Gastrocnemius medialis (tissue), 4 donors: ENCODE measurements at regions not wholly inside any gene's neighbourhood (a gene's known extent, or its start where the extent isn't known, plus 50 kb on each side); places are given as distances from the start of the nearest gene placed in this dataset.

Experiments
- ATAC-seq, 2 donors: fragments of 150-250 bp; one replicate each; pipeline ENCODE4 v1.9.1; 2016
- DNase-seq, 2 donors: peaks; one replicate each; pipeline ENCODE4 v3.0.0-alpha.2; 2019
- H3K27ac ChIP-seq, 4 donors: fragments of 200-600 bp; sonication (generic); 1 replicate in 1 of 4; 2 replicates in 3 of 4; pipeline ENCODE4 v1.5.1; 2016 to 2018; ENCODE audit warnings: mild to moderate bottlenecking in 2 of 4, moderate library complexity in 1 of 4
- H3K27me3 ChIP-seq, 3 donors: fragments of 200-600 bp; sonication (generic) in 2 of 3; 1 replicate in 1 of 3; 2 replicates in 2 of 3; pipeline versions ENCODE4 v1.5.1 to v1.6.0; 2016 to 2019; ENCODE audit warnings: mild to moderate bottlenecking in 1 of 3, moderate library complexity in 1 of 3
- H3K36me3 ChIP-seq, 2 donors: fragments of 200-600 bp; sonication (generic) in 1 of 2; one replicate each; pipeline ENCODE4 v1.5.1; 2017 to 2018
- H3K4me1 ChIP-seq, 2 donors: fragments of 200-600 bp; sonication (generic) in 1 of 2; one replicate each; pipeline ENCODE4 v1.5.1; 2016 to 2017; ENCODE audit warnings: mild to moderate bottlenecking in 2 of 2
- H3K4me3 ChIP-seq, 4 donors: fragments of 200-600 bp; sonication (generic) in 3 of 4; 1 replicate in 1 of 4; 2 replicates in 3 of 4; pipeline ENCODE4 v1.5.1; 2016 to 2019; ENCODE audit warnings: mild to moderate bottlenecking in 2 of 4
- H3K9me3 ChIP-seq, 3 donors: fragments of 200-600 bp; sonication (generic) in 2 of 3; 1 replicate in 1 of 3; 2 replicates in 2 of 3; pipeline ENCODE4 v1.5.1; 2016 to 2019
- CTCF ChIP-seq, 5 experiments: fragments of 450-650 bp in 3 of 5; fragments of 200-600 bp in 2 of 5; sonication (generic) in 2 of 5; IDR thresholded peaks in 4 of 5; conservative IDR thresholded peaks in 1 of 5; 1 replicate in 4 of 5; 2 replicates in 1 of 5; pipeline ENCODE4 v1.5.1; 2016 to 2019; ENCODE audit warnings: antibody characterized with exemption in 5 of 5, mild to moderate bottlenecking in 3 of 5, moderate library complexity in 3 of 5
- POLR2A ChIP-seq, 2 donors: fragments of 450-650 bp; IDR thresholded peaks; one replicate each; pipeline ENCODE4 v1.6.1; 2017; ENCODE audit warnings: antibody characterized with exemption in 2 of 2, mild to moderate bottlenecking in 2 of 2, moderate library complexity in 2 of 2
- in situ Hi-C, 4 donors: fragments of 200-750 bp; cut with MboI; loops; one replicate each; pipeline versions ENCODE4 v1.15.0 to v1.8.0; 2017; ENCODE audit warnings: low sequenced_read_pairs in 4 of 4
- intact Hi-C: fragments of 100-400 bp; cut with DNase I; formaldehyde crosslinking; loops from one replicate; pipeline ENCODE4 v1.15.1; 2023; ENCODE audit warnings: low total_unique reads

GRCh38 chr15:38090223-38090622 is 155.8 kb downstream of the TMCO5A start:
- H3K9me3 ChIP-seq = no peaks in the 10 kb centered on the region
- peak overlapping the region; percentile 4 to 51 (median 31) for H3K27ac ChIP-seq
- no peaks in the 10 kb centered on the region for H3K4me1 ChIP-seq
- in situ Hi-C loops = no loop called here
- intact Hi-C loops = no loop called here
- no peak for TF ChIP-seq CTCF (IDR thresholded peaks at IDR 0.05 in 4 of 5, conservative IDR thresholded peaks at IDR 0.05 in 1 of 5)
- TF ChIP-seq POLR2A (IDR thresholded peaks at IDR 0.05) = no peak
- no peak for ATAC-seq
- no peak overlapping the region for H3K4me3 ChIP-seq
- no peaks in the 10 kb centered on the region for H3K27me3 ChIP-seq
- DNase-seq = no peak
- no peaks in the 10 kb centered on the region for H3K36me3 ChIP-seq

GRCh38 chr15:38090678-38091077 is 156.2 kb downstream of the TMCO5A start:
- ATAC-seq = no peak
- no peaks in the 10 kb centered on the region for H3K36me3 ChIP-seq
- H3K9me3 ChIP-seq = no peaks in the 10 kb centered on the region
- TF ChIP-seq CTCF (IDR thresholded peaks at IDR 0.05 in 4 of 5, conservative IDR thresholded peaks at IDR 0.05 in 1 of 5) (no peak), POLR2A (IDR thresholded peaks at IDR 0.05) (no peak)
- in situ Hi-C loops = no loop called here
- no peak overlapping the region for H3K4me3 ChIP-seq
- no peaks in the 10 kb centered on the region for H3K4me1 ChIP-seq
- peak overlapping the region in 1 of 4 donors; percentile 18 for H3K27ac ChIP-seq
- intact Hi-C loops = no loop called here
- DNase-seq = no peak
- H3K27me3 ChIP-seq = no peaks in the 10 kb centered on the region

GRCh38 chr15:38091078-38091645 is 156.7 kb downstream of the TMCO5A start:
- no peak overlapping the region for H3K27ac ChIP-seq
- no peaks in the 10 kb centered on the region for H3K36me3 ChIP-seq
- ATAC-seq (no peak), DNase-seq (no peak)
- H3K4me3 ChIP-seq = no peak overlapping the region
- intact Hi-C loops (no loop called here), in situ Hi-C loops (no loop called here)
- no peaks in the 10 kb centered on the region for H3K27me3 ChIP-seq
- no peaks in the 10 kb centered on the region for H3K4me1 ChIP-seq
- TF ChIP-seq POLR2A (IDR thresholded peaks at IDR 0.05) = no peak
- no peak for TF ChIP-seq CTCF (IDR thresholded peaks at IDR 0.05 in 4 of 5, conservative IDR thresholded peaks at IDR 0.05 in 1 of 5)
- H3K9me3 ChIP-seq = no peaks in the 10 kb centered on the region

- Histone ChIP-seq H3K27me3 (no peaks in the 10 kb centered on the region), H3K9me3 (no peaks in the 10 kb centered on the region), H3K27ac (no peak overlapping the region), H3K4me3 (no peak overlapping the region), H3K36me3 (no peaks in the 10 kb centered on the region), H3K4me1 (no peaks in the 10 kb centered on the region)
- DNase-seq (no peak), ATAC-seq (no peak)
- intact Hi-C loops (no loop called here), in situ Hi-C loops (no loop called here)
- TF ChIP-seq POLR2A (IDR thresholded peaks at IDR 0.05) = no peak
- no peak for TF ChIP-seq CTCF (IDR thresholded peaks at IDR 0.05 in 4 of 5, conservative IDR thresholded peaks at IDR 0.05 in 1 of 5)
These were observed 158.7 kb upstream of the SPRED1 start for GRCh38 chr15:38093931-38094330.

GRCh38 chr15:38102972-38103371 is 149.7 kb upstream of the SPRED1 start:
- DNase-seq (no peak), ATAC-seq (no peak)
- TF ChIP-seq CTCF (IDR thresholded peaks at IDR 0.05 in 4 of 5, conservative IDR thresholded peaks at IDR 0.05 in 1 of 5) (no peak), POLR2A (IDR thresholded peaks at IDR 0.05) (no peak)
- in situ Hi-C loops (no loop called here), intact Hi-C loops (no loop called here)
- H3K4me1 ChIP-seq = no peaks in the 10 kb centered on the region
- no peak overlapping the region for H3K27ac ChIP-seq
- no peaks in the 10 kb centered on the region for H3K36me3 ChIP-seq
- no peaks in the 10 kb centered on the region for H3K9me3 ChIP-seq
- H3K4me3 ChIP-seq = no peak overlapping the region
- no peaks in the 10 kb centered on the region for H3K27me3 ChIP-seq
